HuH-7.5 (cell line): ENCODE measurements at regions not wholly inside any gene's neighbourhood (a gene's known extent, or its start where the extent isn't known, plus 50 kb on each side); places are given as distances from the start of the nearest gene placed in this dataset.
"Not testable (repeated sequence)": the region's sequence is repeated elsewhere in the genome, so short reads cannot be mapped to it uniquely, and the experiment has no call there.

Source experiments
- DNase-seq: peaks from one replicate; pipeline ENCODE4 v3.0.0; 2011; ENCODE audit warnings: low spot score

DNA sequence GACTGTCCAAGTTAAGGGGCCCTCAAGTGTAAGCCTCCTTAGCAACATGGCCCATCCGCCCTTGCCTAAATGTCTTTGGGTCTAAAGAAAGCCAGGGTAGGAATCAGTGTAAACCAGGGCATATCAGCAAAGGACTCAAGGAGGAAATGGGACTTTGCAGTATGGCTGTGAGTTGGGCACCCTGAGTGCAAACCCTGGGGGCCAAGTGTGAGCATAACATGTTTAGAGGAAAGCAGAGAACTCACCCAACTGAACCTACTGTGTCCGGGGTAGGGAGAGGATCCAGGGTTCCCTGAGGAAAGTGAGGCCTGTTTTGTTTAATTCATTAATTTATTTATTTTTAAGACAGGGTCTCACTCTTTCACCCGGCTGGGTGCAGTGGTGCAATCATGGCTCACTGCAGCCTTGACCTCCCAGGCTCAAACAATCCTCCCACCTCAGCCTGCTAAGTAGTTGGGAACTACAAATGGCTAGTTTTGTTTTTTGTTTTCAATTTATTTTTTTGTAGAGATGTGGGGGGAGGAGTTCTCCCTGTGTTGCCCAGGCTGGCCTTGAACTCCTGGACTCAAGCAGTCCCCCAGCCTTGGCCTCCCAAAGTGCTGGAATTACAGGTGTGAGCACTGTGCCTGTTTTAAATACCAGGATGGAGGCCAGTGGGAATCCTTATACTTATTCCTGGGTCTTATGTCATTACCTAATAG lies 51.0 kb upstream of the ACTR3 start:
- DNase-seq = no peak

DNA sequence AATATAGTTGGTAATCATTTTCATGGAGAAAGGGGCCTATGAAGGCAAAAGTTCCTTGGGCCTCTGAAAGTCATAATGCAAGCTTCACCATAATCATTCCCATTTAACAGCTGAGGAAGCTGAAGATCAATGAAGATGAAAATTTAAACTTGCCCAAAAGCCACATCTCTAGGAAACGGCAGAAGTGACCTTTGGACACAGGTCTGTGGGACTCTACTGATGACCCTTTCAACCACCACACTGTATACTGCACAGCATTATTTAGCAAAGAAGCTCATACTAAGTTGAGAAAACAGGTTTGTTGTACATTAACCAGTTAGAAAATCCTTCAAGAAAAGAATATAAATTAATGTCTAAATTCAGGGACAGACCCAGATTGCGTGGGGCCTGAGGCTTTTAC lies 51.6 kb upstream of the ACTR3 start:
- peak; percentile 20 for DNase-seq

DNA sequence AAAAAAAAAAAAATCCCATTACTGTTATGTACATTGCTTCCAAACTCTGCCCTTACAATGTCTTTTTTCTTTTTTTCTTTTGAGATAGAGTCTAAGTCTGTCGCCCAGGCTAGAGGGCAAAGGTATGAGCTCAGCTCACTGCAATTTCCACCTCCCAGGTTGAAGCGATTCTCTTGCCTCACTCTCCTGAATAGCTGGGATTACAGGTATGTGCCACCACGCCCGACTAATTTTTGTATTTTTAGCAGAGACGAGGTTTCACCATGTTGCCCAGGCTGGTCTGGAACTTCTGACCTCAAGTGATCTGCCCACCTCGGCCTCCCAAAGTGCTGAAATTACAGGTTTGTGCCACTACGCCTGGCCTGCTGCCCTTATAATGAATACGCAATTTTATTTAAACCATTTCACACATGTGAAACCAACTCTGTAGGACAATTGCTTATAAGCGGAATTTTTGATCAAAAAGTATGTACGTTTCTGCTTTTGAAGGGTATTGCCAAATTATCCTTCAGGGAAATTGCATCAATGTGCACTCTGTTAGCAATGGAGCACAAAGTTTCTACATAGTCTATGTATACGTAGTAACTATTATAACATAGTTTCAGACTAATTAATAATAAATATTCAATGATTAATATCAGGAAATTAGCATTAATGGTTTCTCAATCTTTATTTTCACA lies 55.7 kb upstream of the ACTR3 start:
- DNase-seq = no peak

DNA sequence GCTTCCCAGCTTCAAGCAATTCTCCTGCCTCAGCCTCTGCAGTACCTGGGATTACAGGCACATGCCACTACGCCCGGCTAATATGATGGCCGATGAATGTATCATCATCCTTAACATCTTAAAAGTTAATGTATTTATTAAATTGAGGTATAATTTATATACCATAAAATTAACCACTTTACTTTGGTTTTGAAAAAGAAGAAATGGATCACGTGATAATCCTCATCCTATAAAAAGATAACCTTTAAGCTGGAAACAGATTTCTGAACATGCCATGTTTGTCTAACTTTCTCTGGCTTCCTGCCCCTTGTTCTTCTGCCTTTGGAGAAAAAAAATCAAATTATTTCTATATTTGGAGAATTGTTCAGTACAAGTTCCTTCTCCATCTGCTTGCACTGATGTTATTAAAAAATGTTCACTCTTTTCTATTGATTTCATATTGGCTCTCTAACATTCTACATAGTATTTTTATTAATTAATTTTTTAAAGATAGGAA lies 57.0 kb upstream of the ACTR3 start:
- no peak for DNase-seq

DNA sequence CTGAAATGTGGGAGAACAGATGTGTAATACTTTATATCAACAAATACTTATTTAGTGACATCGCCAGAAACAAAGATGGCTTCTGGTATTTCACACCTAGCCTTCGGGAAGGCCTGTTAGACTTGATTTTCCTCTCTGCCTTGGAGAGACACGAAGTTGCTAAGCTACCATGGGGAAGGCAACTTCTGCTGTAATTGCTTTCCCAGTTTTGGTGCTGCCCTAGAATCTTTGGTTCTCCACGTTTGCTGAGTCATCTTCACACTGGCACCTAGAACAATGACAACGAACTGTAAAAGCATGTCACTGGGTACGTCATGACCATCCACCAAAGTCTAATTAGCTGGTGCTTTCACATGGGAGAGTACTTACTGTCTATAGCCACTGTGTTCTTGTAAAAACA lies 58.7 kb upstream of the ACTR3 start:
- DNase-seq = no peak

DNA sequence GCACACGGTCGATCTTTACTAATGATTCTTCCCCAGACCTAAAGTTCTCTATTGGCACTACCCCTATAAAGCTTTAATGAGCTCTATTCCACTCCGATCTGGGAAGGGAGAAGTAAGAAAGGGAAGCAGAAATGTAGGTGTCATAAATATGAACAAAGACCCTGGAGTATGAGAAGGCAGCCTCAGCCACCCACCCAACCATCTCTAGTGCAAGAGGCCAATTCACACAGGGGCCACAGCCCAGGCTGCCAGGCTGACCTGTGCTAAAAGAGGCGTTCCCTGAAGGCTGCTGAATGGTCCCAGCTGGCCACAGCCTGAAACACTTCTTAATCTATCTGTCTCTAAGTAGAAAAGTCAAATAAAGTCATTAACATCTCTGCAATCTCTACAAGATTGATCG lies 60.1 kb upstream of the ACTR3 start:
- no peak for DNase-seq

DNA sequence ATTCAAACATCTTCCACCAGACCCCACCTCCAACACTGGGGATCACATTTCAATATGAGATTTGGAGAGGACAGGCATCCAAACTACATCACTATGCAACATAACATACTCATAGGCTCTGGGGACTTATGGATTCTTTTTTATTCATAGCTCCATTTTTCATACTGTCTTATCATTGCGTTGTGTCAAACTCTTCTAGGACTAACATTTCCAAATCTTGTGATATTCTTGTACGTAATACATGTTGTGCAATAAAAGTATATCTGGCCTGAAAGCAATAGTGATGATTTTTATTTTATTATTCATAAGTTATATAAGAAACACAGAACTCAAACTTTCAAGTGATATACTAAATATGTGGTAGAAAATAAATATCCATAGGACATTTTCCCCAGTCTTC lies 60.6 kb upstream of the ACTR3 start:
- DNase-seq = no peak

DNA sequence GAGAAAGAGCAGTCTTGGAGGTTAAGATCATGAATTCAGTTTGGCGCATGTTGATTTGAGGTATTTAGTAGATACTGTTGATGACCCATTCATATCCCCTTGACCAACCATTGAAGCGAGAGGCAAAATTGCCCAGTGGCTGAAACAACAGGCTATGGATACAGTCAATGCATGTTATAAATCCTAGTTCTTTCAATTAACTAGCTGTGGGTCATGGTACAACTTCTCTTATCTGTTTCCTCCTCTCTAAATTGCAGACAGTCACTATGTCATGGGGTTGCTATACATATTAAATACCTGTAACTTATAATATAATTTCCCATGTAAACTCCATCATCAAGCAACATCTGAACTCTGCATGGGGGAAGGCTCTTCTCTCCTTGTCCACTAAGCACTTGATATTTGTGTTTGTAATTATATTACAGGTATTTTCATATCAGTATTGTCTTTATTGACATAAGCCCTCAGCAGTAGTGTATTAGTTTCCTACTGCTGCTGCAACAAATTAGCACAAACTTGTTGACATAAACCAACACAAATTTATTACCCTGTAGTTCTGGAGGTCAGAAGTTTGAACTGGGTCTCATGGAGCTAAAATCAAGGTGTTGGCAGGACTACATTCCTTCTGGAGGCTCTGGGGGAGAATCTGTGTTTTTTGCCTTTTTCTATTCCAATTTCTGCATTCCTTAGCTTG lies 61.7 kb upstream of the ACTR3 start:
- DNase-seq = no peak

DNA sequence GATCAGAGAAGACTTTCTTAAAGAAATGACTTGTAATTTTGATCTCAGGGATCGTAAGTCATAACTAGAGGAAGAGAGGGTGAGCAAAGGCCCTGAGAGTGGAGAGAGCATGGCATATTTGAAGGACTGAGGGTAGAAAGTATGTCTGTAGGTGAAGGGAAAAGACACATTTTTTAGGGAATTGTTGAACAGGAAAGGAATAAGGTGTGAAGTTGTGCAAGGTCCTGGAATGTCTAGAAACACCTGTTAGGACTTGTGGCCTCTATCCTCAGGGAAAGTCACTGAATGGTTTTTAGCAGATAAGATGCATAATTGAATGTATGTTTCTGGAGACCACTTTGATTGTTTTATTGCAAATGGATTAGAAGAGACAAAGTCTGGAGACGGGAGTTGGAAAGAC lies 62.5 kb upstream of the ACTR3 start:
- DNase-seq = no peak

DNA sequence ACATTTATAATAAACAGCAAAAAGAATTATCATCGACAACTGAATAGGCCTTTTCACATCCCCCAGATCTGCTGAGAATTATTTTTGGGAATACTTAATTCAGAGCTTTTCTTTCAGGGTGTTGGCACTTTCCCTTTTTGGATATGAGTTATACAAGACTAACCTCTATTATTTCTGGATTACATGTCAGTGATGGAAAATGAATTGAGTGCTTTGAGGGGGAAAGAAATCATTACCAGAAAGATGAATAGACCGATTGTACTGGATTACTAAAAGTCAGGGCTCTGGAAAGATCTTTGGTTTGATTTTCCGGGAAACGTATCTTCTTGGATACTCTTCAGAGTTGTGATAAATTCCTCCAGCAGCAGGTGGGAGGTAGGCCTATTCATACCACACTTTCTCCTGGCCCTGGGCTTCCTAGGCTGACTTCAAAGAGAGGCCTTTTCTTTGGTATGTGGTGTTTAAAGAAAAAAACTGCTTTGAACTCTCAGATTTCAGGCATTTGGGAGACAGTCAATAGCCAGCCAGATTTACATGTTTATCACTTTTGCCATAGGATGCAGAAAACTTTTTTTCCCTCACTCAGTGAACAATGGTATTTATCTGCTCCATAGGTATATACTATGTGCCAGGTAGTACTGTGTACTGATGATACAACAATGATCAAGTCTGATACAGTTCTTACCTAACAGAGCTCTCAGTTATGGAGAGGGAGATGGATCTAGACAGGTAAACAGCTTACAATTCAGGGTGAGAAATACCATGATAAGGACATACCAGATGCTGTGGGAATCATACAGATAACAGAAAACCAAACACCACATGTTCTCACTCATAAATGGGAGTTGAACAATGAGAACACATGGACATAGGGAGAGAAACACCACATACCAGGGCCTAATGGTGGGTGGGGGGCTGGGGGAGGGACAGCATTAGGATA lies 63.3 kb upstream of the ACTR3 start:
- no peak for DNase-seq

DNA sequence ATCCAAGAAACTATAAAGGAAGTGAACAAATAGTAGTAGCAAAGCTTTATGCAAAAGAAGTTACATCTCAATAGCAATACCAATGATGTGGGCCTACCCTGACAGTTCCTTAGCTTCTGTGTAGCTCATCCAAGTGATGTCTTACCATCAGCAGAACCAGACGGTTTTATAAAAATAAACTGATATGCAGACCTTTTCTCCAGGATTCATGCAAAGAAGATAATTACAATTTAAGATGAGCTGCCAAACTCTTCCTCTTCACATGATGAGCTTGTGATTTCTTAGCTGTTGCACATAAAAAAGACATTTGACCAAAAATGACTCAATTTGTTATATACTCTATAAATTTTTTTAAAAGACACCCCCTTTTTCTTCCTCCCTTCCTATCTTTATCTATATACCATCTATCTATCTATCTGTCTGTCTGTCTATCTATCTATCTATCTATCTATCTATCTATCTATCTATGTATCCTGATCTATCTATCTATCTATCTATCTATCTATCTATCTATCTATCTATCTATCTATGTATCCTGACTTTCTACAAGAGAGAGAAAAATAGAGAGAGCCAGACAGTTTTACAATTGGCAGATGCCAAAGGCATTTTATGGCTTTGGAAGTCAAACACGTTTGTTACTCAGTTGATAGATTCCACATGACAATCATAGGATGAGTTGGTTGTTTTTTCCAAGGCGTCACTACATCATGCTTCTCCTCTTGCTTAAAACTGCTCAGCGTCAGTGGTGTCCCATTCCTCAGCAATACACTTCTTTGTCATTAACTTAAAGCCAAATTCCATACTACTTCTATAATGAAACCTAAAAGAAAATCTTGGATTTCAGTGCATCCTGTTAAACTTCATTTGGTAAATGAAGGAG lies 65.9 kb upstream of the ACTR3 start:
- no peak for DNase-seq

DNA sequence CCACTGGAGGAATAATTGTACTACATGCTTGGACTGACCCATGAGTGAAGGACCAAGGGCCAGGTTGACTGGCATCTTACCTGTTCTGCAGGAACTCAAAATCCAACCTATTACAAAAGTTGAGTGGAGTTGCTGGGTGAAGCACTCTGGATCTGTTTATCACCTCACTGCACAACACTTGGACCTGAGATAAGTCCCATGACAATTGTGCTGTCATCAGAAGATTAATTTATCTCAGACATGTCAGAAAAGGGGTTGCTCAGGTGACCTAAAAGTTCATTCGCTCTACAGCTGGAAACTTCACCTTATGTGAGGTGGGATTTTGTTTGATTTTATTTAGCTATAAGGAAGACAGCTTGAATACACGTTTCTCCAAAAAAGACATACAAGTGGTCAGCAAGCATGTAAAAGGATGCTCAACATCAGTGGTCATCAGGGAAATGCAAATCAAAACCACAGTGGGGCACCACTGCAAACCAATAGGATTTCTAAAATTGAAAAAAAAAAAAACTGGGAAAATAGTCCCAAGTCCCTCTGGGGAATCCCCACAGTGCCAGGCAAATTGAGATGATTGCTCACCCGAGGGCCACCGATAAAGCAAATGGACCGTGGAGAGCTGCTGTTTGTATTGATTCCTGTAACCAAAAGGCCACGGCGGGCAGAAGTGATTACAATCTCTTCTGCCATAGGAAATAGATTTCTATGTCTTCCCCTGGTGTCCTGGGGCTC lies 65.8 kb upstream of the SLC35F5 start:
- no peak for DNase-seq

DNA sequence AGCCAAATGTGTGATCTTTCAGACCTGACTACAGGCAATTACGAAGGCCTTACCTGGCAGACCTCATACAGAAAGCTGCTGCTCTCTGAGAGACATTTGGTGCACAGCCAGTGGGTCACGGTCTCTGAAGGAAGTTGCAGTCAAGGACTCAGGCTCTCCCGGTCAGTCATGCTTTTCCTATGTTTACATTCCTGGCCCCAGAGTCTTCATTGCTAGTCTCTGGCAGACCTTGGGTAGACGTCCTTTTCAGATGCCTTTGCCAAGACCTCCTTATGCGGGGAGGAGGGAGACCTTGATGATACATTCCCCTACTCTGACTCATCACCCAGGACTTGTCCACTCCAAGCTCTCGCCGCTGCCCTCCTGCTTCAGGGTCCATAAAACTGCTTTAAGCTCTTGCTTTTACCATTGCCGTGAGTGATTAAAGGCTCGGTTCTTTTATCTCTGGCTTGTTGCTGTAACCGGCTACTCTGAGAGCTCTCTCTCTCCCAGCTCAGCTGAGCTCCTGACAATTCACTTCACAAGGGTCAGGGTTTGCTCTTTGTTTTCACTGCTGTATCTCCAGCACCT lies 62.0 kb upstream of the SLC35F5 start:
- no peak for DNase-seq

DNA sequence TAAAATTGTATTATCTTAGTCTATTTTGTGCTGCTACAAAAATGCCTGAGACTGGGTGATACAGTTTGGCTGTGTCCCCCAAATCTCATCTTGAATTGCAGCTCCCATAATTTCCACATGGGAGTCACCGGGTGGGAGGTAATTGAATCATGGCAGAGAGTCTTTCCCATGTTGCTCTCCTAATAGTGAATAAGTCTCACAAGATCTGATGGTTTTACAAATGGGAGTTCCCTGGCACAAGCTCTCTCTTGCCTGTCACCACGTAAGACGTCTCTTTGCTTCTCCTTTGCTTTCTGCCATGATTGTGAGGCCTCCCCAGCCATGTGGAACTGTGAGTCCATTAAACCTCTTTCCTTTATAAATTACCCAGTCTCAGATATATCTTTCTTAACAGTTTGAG lies 57.0 kb upstream of the SLC35F5 start:
- not testable (repeated sequence) for DNase-seq

DNA sequence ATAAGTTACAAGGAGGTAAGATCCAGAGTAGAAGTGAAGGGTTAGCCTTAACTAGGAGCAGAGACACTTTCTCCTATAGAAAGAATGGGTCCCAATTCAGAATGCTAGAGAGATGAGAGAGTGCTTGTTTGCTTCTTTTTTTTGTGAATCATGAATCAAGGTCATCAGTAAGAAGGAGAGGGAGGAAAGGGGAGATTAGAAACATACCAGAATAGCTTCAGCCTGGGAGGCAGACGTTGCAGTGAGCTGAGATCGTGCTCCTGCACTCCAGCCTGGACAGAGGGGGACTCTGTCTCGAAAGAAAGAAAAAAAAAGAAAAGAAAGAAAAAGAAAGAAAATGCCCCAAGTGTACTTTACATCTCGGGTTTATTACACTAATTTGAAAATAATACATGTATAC lies 55.8 kb upstream of the SLC35F5 start:
- DNase-seq = no peak

DNA sequence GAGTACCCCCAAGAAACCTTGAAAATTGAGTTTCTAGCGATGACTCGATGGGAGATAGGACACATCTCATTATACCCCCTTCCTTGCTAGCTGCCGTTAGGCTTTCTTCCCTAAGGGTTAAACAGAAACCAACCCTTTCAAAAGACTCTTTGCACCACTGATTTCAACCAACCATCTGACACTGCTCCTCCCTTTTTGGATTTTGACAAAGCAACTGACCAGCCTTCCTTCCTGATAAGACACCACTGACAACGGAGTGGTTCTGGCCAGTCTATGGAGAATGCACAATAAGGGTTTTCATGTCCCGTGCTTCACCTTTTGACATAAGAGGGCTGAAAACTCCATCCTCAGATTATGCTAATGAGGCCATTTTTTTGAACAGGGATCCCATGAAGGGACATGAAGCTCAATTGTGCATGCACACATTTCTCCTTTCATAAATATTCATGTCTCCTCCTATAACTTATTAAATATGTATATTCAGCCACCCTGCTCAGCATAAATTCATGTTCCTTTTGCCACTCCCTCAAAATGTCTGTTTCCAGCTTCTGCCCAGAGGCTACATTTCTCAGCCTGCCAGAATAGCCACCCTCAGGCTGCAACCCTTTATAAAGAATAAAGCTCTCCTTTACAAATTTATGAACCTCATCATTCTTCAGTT lies 52.8 kb upstream of the SLC35F5 start:
- DNase-seq = no peak

DNA sequence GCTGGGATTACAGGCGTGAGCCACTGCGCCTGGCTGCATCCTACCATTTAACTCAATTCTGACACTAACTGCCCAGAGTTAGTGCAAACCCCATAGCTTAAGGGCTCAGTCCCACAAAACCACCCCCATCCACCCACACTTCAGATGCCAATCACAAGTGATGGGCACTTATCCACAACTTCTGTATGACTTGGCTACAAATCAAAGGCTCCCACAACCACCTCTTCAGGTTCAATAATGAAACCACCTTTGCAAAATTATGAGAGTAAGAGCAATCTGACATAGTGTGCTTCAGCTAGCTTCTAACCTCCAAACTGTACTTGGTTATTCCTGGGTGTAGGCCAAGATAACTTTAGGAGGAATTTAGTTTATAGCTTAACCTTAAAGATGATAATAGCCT lies 51.3 kb upstream of the SLC35F5 start:
- no peak for DNase-seq

DNA sequence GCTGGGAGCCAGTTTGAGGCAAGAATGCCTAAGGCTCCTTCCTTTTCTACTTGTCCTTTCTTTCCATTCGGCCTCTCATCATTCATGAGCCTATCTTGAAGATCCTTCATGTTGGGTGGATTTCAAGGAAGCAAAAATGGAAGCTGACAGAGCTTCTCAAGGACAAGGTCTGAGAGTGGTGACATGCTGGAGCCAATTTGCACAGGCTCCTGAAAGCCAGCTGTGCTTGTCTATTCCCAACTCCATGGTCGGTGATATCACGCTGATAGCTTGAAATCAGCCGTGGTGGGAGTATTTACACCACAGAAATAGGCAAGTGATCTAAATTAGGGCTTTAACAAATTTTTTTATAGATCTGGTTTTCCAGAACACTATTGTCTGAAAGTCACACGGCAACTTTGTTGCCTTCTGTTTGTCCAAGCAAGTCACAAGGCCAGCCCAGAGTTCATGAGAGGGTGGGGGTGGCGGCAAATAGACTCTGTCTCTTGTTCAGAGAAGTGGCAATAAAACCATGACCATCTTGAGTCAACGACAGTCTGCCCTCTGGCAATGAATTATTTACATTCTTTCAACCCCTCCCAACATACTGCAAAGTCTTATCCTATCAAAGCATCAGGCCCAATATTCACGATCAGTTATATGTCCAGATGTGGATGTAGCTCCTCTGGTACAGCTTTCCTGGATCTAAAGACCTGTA lies 49.9 kb upstream of the SLC35F5 start:
- no peak for DNase-seq
